HL-60 (cell line): ENCODE measurements at regions not wholly inside any gene's neighbourhood (a gene's known extent, or its start where the extent isn't known, plus 50 kb on each side); places are given as distances from the start of the nearest gene placed in this dataset.

Experiments
- GABPA ChIP-seq: IDR thresholded peaks from 2 replicates; pipeline ENCODE4 v1.6.1; 2012; ENCODE audit warnings: low read depth
- POLR2AphosphoS5 ChIP-seq: IDR thresholded peaks from 2 replicates; pipeline ENCODE4 v1.6.1; 2012; ENCODE audit warnings: low read depth
- TF ChIP-seq, protein P1 (sequence below): IDR thresholded peaks from one replicate; pipeline ENCODE4 v1.5.1; 2011; ENCODE audit warnings: low read length, control low read depth, inconsistent platforms; ENCODE audit not compliant: insufficient read depth

GRCh38 chr17:63078707-63079106 lies 112.7 kb downstream of the TANC2 start:
- TF ChIP-seq, protein P1, sequence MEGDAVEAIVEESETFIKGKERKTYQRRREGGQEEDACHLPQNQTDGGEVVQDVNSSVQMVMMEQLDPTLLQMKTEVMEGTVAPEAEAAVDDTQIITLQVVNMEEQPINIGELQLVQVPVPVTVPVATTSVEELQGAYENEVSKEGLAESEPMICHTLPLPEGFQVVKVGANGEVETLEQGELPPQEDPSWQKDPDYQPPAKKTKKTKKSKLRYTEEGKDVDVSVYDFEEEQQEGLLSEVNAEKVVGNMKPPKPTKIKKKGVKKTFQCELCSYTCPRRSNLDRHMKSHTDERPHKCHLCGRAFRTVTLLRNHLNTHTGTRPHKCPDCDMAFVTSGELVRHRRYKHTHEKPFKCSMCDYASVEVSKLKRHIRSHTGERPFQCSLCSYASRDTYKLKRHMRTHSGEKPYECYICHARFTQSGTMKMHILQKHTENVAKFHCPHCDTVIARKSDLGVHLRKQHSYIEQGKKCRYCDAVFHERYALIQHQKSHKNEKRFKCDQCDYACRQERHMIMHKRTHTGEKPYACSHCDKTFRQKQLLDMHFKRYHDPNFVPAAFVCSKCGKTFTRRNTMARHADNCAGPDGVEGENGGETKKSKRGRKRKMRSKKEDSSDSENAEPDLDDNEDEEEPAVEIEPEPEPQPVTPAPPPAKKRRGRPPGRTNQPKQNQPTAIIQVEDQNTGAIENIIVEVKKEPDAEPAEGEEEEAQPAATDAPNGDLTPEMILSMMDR, result no peak
- TF ChIP-seq GABPA (no peak), POLR2AphosphoS5 (no peak)
